Effector CD4-positive, alpha-beta T cell (primary cell): ENCODE measurements at regions not wholly inside any gene's neighbourhood (a gene's known extent, or its start where the extent isn't known, plus 50 kb on each side); places are given as distances from the start of the nearest gene placed in this dataset.
"Not testable (repeated sequence)": the region's sequence is repeated elsewhere in the genome, so short reads cannot be mapped to it uniquely, and the experiment has no call there.

Experiments used
- DNase-seq: peaks from one replicate; pipeline ENCODE4 v3.0.0-alpha.2; 2020

DNA sequence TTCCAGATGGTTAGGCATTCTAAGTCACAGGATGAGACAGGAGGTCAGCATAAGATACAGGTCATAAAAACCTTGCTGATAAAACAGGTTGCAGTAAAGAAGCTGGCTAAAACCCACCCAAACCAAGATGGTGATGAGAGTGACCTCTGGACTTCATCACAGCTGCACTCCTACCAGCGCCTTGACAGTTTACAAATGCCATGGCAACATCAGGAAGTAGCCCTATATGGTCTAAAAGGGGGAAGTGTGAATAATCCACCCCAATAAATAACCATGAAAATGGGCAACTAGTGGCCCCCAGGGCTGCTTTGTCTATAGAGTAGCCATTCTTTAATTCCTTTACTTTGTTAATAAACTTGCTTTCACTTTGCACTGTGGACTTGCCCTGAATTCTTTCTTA is 1448.4 kb downstream of the KCNT2 start:
- DNase-seq, result not testable (repeated sequence)

DNA sequence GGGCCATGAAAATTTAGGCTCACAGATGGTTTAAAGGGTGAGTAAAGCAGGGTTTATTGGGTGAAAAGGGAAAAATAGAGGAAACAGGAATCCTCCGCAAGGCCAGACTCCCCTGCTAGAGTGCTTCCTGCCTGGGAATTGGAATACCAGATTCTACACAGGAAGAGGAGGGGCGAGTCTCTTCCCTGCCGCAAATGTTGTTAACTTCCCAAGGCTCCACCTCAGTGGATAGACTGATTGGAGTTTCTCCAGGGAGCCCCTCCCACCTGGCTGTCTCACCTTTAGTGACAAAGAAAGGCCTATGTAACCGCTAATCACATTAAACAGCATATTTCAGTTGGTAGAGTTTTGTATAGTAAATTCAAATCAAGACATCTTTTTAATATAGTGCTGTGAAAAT is 1450.1 kb downstream of the KCNT2 start:
- no peak for DNase-seq

DNA sequence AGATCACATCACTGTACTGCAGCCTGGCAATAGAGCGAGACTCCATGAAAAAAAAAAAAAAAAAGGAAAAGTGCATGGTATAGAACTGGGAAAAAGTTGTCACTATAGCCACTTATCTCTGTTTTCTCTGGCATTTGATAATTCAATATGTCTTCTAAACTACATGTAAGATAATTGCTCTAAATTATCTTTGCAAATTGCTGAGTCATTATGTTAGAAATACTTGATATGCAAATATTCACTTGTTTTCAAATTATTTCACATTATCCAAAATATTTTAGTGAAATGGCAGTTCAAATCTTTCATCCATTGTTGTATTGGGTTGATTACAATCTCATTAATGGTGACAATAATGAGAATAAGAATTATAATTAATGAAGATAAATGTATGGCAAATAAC is 1455.1 kb downstream of the KCNT2 start:
- DNase-seq, result no peak

DNA sequence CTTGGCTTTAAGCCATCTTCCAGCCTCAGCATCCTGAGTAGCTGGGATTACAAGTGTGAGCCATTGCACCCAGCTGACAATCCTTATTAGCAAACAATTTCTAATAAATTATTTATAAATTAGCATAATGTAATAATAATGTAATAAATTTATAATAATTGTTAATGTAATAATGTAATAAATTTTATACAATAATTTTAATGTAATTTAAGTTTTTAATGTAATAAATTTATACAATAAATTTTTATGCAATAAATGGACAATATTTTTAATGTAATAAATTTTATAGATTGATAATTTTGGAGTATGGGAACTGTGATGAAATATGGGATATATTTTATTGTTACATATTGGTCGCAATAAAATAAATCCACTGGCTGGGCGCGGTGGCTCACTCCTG is 1457.5 kb downstream of the KCNT2 start:
- no peak for DNase-seq

DNA sequence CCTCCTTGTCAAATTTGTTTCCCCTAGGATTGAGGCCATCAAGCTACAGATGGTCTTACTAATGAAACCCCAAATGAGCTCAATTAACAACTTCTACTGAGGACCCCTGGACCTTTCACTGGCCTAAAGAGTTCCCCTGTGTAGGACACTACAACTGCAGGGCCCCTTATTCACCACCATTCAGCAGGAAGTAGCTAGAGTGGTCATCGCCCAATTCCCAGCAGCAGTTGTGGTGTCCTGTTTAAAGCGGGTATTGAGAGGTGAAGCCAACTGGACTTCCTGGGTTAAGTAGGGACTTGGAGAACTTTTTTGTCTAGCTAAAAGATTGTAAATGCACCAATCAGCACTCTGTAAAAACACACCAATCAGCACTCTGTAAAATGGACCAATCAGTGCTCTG is 1466.9 kb downstream of the KCNT2 start:
- DNase-seq, result no peak

DNA sequence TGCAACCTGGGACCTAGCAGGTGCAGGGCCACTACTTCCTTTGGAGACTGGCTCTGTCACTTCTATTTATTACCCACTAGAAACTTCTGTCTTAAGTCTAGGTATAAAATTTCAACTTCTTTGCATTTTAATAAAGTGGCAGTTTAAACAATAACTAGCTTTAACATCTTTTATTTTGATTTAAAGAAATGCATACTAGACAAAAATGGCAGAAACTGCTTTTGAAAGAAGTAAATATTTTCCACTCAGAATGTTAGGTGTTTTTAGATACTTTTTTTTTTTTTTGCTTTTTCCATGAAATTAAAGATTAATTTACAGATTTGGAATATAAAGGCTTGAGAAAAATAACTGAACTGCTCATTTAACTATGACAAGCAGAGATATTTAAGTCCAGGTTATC is 1477.6 kb downstream of the KCNT2 start:
- DNase-seq, result no peak

DNA sequence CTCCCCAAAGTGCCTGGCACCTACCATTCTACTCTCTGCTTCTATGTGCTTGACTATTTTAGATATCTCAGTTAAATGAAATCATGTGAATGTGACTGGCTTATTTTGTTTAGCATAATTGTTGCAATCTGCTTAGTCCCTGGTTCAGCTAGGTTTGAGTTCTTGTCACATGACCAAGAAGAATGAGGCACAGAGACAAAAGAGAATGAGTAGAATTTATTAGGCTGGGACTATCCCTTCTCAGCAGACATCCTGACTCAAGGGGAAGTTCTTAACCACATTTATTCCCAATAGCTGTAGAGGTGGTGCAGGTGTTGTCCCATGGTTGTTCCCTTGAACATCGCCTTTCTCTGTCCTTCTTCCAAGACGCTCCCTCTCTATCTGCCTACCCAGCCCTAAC is 1485.7 kb downstream of the KCNT2 start:
- no peak for DNase-seq

DNA sequence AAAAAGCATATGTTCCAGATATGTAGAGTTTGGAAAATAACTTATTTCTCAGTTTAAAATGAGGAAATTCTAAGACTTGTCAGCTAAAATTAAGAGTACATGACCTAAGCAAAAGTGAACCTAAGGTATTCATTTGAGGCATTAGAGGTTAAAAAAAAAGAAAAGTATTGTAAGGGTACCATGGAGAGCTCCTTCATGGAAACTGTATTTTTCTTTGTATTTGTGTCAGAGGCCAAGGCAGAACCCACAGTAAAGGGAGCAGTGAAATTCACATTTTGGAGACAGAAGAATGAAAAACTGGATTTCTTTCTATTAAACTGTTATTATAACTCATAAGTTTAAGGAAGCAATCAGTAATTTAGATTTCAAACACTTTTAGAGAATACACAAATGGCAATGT is 1494.8 kb downstream of the KCNT2 start:
- no peak for DNase-seq

DNA sequence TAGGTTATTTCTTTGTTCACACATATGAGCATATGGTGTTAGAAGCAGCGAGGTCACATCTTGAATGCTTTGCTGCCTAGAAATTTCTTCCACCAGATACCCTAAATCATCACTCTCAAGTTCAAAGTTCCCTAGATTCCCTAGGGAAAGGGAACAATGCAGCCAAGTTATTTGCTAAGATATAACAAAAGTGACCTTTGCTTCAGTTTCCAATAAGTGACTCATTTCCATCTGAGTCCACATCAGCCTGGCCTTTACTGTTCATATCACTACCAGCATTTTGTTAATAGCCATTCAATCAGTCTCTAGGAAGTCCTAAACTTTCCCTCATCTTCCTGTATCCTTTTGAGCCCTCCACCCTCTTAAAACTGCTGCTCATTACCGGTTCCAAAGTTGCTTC is 1502.5 kb downstream of the KCNT2 start:
- no peak for DNase-seq

DNA sequence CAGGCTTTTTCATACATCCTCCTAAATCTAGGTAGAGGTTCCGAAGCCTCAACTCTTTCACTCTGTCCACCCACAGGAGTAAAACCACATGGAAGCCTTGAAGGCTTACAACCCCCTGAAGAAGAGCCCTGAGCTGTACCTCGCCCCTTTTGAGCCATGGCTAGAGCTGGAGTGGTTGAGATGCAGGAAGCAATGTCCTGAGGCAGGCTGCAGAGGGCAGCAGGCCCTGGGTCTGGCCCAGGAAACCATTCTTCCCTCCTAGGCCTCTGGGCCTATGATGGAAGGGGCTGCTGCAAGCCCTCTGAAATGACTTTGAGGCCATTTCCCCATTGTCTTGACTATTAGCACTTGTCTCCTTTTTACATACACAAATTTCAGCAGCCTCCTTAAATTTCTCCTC is 1503.0 kb downstream of the KCNT2 start:
- DNase-seq, result no peak

DNA sequence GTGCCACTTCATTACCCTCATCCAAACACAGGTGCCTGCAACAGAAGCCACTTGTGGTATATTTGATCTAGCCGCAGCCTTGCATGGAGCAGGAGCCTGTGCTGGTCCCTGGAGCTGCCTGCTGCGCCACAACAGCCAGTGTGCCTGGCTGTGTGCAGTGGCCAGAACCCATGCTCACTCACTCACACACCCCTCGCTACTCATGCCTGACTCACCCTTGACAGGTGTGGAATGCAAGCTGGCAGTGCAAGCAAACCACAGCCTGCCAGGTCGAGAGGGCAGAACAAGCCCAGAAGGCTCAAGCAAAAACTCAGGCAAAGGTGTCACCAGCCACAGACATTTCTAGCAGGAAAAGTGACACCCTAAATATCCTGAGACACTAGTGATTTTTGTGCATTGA is 1510.9 kb downstream of the KCNT2 start:
- no peak for DNase-seq

DNA sequence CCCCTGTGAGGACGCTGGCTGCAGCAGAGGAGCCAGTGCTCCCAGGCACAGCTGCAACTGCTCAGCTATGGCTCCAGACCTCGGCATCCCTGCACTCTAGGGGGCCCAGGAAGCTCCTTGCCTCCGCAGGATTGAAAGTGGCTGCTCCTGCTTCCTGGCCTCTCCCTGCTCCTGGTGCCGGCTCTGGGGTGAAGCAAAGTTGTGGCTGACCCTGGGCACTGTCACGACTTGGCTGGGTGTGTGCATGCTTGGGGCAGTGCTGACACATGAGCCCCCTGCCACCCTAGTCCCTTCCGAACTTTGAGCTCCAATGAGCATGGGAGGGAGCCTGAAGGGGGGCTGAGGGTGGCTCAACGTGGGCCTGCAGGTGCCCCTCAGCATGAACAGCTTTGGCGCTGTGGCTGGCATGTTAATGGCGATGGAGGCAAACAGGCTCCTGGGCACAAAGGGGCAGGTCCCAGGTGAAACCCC is 1512.2 kb downstream of the KCNT2 start:
- DNase-seq, result no peak

DNA sequence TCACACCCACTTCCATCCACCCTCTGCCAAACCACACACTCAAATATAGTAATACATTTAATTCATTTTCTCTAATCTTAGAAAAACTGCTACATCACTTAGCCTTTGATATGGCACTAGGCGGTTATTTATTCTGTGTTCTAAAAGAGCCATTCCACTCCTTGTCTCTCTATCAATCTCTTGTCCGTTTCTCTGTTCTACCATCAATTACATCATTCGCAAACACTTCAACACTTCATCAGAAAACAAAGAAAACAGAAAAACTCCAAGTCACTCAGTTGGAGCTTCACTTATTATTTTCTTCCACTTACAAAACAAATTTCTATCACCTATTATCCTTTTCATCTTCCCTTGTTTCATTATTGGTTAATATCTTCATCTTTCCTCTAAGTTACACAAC is 1523.0 kb downstream of the KCNT2 start:
- no peak for DNase-seq

DNA sequence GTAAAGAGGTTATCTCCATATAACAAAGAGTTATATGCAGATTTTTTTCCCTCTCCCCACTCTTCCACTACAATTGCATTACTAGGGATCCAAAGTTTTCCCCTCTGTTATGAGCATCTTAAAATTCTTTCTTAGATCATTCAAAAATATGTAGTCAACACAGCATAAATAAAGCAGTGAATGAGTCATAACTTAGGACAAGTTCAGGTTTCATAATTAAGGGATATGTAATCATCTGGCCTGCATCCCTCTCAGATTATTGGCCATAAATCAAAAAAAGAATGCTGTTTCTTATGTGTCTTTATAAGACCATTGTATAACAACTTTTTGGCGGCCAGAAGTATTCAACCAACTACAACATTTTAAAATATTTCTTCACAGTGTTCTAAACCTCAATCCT is 1526.1 kb downstream of the KCNT2 start:
- no peak for DNase-seq

DNA sequence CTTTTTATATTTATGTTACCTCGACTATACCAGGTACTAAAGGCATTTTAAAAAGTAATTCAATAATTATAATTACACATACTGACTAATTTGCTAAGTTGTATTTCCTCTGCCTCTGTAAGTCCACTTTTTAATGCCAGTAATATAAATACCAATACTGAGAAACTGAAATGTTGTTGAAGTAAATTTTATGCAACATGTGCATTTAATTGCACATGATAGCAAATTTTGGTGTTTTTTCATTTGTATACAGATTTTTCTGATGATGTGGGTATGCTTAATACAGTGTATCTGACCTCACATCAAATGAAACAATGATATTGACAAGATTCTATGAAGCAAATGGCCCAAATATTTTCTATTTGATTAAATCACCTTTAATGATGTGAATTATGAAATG is 1531.6 kb downstream of the KCNT2 start:
- DNase-seq, result no peak

DNA sequence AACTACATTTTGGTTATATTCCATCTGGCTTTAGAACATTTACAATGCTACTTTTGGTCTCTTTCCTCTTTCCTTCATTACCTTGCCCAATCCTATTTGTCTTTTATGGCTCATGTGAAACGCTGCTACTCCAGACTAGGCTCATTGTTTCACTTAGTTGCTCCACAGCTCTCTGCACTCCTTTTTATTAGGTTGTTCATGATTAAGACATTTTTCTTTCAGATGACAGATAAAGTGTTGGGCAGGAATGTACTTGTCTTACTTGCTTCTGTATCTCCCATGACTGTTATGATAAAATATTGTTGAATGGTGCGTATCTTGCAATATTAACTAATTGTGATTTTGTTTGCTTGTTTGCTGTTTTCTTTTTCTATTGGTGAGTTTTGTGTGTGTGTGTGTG is 1532.3 kb downstream of the KCNT2 start:
- DNase-seq, result no peak

DNA sequence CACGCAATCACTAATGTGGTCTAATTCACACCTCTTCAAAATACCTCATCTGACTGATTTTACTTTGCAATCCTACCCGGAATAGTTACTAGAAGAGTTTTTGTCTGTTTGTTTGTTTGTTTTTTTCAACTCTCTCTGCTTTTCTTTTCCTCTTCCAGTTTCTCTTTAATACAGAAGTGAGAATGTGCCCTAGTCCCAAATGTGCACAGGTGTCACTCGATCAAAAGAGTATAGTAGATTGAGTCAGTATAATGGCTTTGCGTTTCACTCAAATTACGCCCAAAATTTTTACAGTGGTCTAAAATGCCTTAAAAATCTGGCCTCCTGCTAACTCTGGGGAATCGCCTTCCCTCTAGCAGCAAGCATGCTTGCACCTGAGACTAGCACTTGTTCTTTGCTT is 1536.8 kb downstream of the KCNT2 start:
- no peak for DNase-seq

DNA sequence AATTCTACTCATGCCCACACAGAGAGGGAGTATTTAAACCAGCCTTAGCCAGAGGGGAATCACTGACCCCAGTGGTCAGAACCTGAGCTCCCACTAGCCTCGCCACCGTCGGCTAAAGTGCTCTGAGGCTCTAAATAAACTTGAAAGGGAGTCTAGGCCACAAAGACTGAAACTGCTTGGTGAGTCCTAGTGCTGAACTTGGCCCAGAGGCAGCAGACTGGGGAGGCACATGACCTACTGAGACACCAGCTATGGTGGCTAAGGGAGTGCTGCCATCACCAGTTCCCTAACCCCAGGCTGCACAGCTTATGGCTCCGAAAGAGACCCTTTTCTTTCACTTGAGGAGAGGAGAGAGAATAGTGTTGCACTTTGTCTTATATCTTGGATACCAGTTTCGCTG is 1542.8 kb downstream of the KCNT2 start:
- DNase-seq, result no peak

DNA sequence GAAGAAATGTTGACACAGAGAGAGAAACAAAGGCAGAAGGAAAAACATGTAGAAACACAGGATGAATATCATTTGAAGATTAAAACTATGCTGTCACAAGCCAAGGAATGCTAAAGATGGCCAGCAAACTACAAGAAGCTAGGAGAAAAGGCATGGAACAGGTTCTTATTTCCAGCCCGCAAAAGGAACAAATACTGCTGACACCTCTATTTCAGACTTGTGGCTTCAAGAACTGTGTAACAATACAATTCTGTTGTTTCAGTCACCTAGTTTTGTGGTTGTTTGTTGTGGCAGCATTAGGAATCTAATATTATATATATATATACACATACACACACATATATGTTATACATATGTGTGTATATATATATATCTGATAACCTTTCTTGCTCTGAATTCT is 1543.9 kb downstream of the KCNT2 start:
- DNase-seq, result no peak

DNA sequence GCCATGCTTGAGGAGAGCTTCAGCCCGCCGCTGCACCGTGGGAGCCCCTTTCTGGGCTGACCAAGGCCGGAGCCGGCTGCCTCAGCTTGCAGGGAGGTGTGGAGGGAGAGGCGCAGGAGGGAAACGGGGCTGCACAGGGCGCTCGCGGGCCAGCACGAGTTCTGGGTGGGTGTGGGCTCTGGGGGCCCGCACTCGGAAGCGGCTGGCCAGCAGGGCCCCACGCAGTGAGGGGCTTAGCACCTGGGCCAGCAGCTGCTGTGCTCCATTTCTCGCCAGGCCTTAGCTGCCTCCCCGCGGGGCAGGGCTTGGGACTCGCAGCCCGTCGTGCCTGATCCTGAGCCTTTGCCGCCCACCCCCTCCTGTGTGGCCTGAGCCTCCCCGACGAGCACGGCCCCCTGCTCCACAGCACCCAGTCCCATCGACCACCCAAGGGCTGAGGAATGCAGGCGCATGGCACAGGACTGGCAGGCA is 1554.0 kb downstream of the KCNT2 start:
- DNase-seq, result no peak

DNA sequence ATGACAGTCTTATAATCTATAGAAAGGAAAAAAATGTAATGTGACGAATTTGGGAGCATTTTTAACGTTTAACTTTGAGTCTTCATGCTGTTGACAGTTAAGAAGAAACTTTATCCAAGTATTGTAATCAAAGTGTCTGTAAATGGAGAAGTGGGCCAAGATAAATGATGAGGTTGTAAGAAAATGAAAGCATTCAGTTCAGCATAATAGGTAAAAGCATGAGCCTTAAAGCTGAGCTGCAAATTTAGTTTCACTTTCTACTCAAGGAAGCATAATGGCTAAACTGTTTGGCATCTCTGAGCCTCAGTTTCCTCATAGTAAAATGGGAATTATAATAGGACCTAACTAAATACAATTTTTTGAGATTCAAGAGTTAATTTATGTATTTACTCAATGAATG is 1554.8 kb downstream of the KCNT2 start:
- no peak for DNase-seq

DNA sequence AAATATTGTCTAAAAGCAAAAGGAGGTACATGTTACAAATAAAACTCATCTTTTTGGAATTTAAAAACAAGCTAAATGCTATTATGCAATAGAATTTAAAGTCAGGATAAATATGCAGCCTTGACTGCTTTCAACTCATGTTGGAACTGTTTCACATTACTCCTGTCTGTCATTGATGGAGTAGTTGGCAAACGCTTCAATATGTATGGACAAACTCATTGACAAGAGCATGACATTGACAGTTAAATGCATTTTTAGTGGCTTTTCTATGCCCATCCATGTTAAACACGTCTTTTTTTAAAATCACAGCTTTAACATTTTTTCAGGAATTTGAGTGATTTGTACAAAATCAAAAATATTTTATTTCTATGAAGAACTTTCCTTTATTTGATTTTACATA is 1560.5 kb downstream of the KCNT2 start:
- no peak for DNase-seq

DNA sequence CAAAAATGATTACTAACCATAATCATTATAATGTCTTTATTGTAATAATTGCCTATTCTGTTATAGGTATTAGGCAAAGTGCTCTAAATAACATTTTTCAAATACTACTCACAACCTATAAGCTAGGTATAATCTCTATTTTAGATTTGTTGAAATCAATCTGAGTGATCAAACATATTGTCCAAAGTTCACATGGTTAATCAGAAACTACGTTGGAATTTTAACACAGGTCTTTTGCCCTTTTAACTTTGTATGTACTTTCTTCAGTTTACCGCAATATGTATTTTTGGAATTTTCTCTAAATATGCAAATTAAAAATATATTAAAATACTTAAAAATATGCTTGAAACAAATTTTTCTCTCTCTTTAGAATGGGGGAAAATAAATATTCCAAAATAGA is 1563.2 kb downstream of the KCNT2 start:
- no peak for DNase-seq

DNA sequence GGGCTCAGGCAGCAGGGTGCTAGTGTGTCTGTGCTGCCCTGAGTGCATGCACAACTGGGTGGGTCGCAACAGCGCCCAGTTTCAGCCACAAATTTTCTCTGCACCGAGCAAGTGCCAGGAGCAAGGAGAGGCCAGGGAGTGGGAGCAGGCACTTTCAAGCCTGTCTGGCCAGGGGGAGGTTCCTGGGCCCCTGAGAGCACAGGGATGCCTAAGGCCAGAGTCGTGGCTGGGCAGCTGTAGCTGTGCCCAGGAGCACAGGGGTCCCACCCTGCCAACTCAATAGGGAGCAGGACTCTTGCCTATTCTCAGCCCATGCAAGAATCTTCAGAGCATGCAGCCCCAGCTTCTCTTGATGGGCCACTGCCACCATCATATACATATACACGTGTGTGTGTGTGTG is 1577.4 kb downstream of the KCNT2 start:
- no peak for DNase-seq

DNA sequence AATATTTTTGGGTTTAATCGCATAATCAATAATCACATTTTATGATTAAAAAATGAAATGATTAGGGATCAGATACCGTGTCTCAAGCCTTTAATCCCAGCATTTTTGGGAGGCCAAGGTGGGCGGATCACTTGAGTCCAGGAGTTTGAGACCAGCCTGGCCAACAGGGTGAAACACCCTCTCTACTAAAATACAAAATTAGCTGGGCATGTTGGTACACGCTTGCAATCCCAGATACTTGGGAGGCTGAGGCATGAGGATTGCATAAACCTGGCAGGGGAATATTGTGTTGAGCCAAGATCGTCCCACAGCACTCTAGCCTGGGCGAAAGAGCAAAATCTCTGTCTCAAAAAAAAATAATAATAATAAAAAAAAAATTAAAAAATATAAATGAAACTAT is 1581.4 kb downstream of the KCNT2 start:
- DNase-seq, result no peak

DNA sequence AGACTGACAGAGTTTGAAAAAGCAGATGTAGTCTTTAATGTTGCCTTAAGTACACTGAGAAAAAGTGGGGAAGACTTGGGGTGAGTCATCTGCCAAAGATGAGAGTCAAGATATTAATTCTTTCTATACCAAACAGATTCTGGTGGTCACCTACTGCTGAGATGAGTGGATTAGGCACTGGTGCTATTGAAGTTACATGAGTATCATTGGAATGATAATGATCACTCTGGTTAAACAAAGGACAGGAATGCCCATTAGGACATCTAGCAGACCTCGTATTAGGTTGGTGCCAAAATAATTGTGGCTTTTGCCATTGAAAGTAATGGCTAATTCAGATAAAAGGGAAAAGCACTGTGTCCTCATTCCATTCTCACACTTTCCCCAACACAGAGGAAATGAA is 1588.9 kb downstream of the KCNT2 start:
- no peak for DNase-seq
